CD14-positive monocyte (primary cell): ENCODE measurements at regions not wholly inside any gene's neighbourhood (a gene's known extent, or its start where the extent isn't known, plus 50 kb on each side); places are given as distances from the start of the nearest gene placed in this dataset.

Source experiments
- DNase-seq, 3 donors: peaks; one replicate each; pipeline ENCODE4 v3.0.0-alpha.2; 2011 to 2022
- H2AFZ ChIP-seq: 2 replicates; pipeline ENCODE4 v1.6.0; 2012; ENCODE audit warnings: mild to moderate bottlenecking, low read depth, low read length, inconsistent platforms; ENCODE audit not compliant: insufficient read depth, poor library complexity, severe bottlenecking
- H3K27ac ChIP-seq, 2 donors: 1 replicate in 1 of 2; 2 replicates in 1 of 2; pipeline ENCODE4 v1.5.1; 2012 to 2013; ENCODE audit warnings: low read length in 2 of 2, control low read depth in 1 of 2, inconsistent platforms in 1 of 2, low read depth in 1 of 2, mild to moderate bottlenecking in 1 of 2
- H3K27me3 ChIP-seq, 2 donors: one replicate each; pipeline versions ENCODE4 v1.6.0 to v1.6.1; 2011 to 2013; ENCODE audit warnings: low read length in 2 of 2; ENCODE audit not compliant: control insufficient read depth in 2 of 2, insufficient read depth in 2 of 2
- H3K36me3 ChIP-seq, 2 donors: replicated peaks in 1 of 2; 1 replicate in 1 of 2; 2 replicates in 1 of 2; pipeline versions ENCODE4 v1.5.1 to v1.6.1; 2012 to 2013; ENCODE audit warnings: low read length in 2 of 2, control low read depth in 1 of 2, inconsistent platforms in 1 of 2, mild to moderate bottlenecking in 1 of 2; ENCODE audit not compliant: insufficient read depth in 2 of 2, control insufficient read depth in 1 of 2
- H3K4me1 ChIP-seq, 2 donors: 1 replicate in 1 of 2; 2 replicates in 1 of 2; pipeline versions ENCODE4 v1.5.1 to v1.6.1; 2012 to 2013; ENCODE audit warnings: low read length in 2 of 2, control low read depth in 1 of 2, inconsistent platforms in 1 of 2, mild to moderate bottlenecking in 1 of 2, moderate library complexity in 1 of 2; ENCODE audit not compliant: insufficient read depth in 2 of 2, control insufficient read depth in 1 of 2
- H3K4me2 ChIP-seq: replicated peaks from 2 replicates; pipeline ENCODE3; 2012; ENCODE audit warnings: low read length, moderate library complexity, mild to moderate bottlenecking; ENCODE audit not compliant: poor library complexity, severe bottlenecking; ENCODE audit errors: extremely low read depth
- H3K4me3 ChIP-seq, 3 experiments: fragments of 200-600 bp in 1 of 3; sonication (generic) in 1 of 3; replicated peaks in 1 of 3; 1 replicate in 2 of 3; 2 replicates in 1 of 3; pipeline ENCODE4 v1.5.1; 2011 to 2013; ENCODE audit warnings: low read length in 3 of 3, mild to moderate bottlenecking in 3 of 3, control low read depth in 2 of 3, low read depth in 2 of 3, inconsistent platforms in 1 of 3, moderate library complexity in 1 of 3
- H3K79me2 ChIP-seq: 2 replicates; pipeline ENCODE4 v1.6.0; 2012; ENCODE audit warnings: mild to moderate bottlenecking, control low read depth, inconsistent platforms, low read length, moderate library complexity; ENCODE audit not compliant: insufficient read depth
- H3K9ac ChIP-seq: 2 replicates; pipeline ENCODE4 v1.6.0; 2017; ENCODE audit warnings: low read length, mild to moderate bottlenecking; ENCODE audit not compliant: insufficient read depth, poor library complexity, severe bottlenecking
- H3K9me3 ChIP-seq, 2 donors: replicated peaks in 1 of 2; 1 replicate in 1 of 2; 2 replicates in 1 of 2; pipeline versions ENCODE4 v1.5.1 to v1.6.1; 2012 to 2013; ENCODE audit warnings: low read length in 2 of 2, control low read depth in 1 of 2; ENCODE audit not compliant: control insufficient read depth in 1 of 2, insufficient read depth in 1 of 2
- H4K20me1 ChIP-seq: 2 replicates; pipeline ENCODE4 v1.6.0; 2012; ENCODE audit warnings: mild to moderate bottlenecking, low read length, control low read depth, moderate library complexity; ENCODE audit not compliant: insufficient read depth
- H3K27ac Mint-ChIP-seq, 7 donors: one replicate each; pipeline ENCODE4 v1.8.0; 2020; ENCODE audit warnings: mild to moderate bottlenecking in 7 of 7, mixed read lengths in 7 of 7, moderate library complexity in 6 of 7, inconsistent platforms in 2 of 7
- H3K27me3 Mint-ChIP-seq, 3 donors: one replicate each; pipeline ENCODE4 v1.8.0; 2021 to 2022; ENCODE audit warnings: low read depth in 3 of 3, mild to moderate bottlenecking in 3 of 3, mixed read lengths in 3 of 3, moderate library complexity in 3 of 3, inconsistent platforms in 1 of 3
- H3K36me3 Mint-ChIP-seq, 2 donors: one replicate each; pipeline ENCODE4 v1.8.0; 2020; ENCODE audit warnings: mixed read lengths in 2 of 2, inconsistent platforms in 1 of 2, mild to moderate bottlenecking in 1 of 2
- H3K4me1 Mint-ChIP-seq: one replicate; pipeline ENCODE4 v1.8.0; 2020; ENCODE audit warnings: mild to moderate bottlenecking, mixed read lengths
- H3K4me3 Mint-ChIP-seq, 2 donors: one replicate each; pipeline ENCODE4 v1.8.0; 2020; ENCODE audit warnings: mild to moderate bottlenecking in 2 of 2, mixed read lengths in 2 of 2, moderate library complexity in 1 of 2
- H3K9me3 Mint-ChIP-seq, 7 donors: one replicate each; pipeline ENCODE4 v1.8.0; 2020 to 2022; ENCODE audit warnings: mixed read lengths in 7 of 7, mild to moderate bottlenecking in 6 of 7, moderate library complexity in 6 of 7, inconsistent platforms in 2 of 7
- WGBS: methylation state at CpG from one replicate; pipeline ENCODE4 v1.1.5; 2013; ENCODE audit warnings: missing lambda C conversion rate; ENCODE audit not compliant: insufficient coverage; 5-methylcytosine and 5-hydroxymethylcytosine counted together
- intact Hi-C, 2 donors: fragments of 100-400 bp; cut with micrococcal nuclease; formaldehyde crosslinking; loops; one replicate each; pipeline versions ENCODE4 v1.15.0 to v1.15.1; 2023
- TF ChIP-seq, protein P1 (sequence below): fragments of 200-600 bp; IDR thresholded peaks from one replicate; pipeline ENCODE4 v1.8.0; 2022; ENCODE audit warnings: antibody characterized with exemption, mild to moderate bottlenecking

DNA sequence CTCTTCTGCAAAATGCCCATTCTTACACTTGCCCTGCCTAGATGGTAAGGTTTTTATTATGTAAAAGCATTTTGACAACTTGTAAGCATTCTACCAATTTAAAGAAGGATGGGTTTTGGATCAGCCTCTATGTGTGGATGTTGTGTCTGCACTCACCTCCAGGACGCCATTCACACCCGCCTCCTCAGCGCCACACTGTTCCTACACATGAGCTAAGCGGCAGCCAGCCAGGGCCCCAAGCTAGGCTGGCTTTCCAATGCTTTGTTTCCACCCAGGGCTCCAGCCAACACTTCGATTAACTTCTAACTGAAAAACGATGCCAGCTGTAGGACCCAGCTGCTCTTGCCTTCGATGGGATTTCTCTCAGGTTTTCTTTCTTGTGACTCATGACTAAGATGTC lies 73.3 kb upstream of the FZD7 start:
- Mint-ChIP-seq H3K4me3 (no peak overlapping the region), H3K27me3 (peaks cover 0 to 13% (median 2%) of the 10 kb centered on the region in 3 donors)
- H3K4me1 ChIP-seq, result no peaks in the 10 kb centered on the region

DNA sequence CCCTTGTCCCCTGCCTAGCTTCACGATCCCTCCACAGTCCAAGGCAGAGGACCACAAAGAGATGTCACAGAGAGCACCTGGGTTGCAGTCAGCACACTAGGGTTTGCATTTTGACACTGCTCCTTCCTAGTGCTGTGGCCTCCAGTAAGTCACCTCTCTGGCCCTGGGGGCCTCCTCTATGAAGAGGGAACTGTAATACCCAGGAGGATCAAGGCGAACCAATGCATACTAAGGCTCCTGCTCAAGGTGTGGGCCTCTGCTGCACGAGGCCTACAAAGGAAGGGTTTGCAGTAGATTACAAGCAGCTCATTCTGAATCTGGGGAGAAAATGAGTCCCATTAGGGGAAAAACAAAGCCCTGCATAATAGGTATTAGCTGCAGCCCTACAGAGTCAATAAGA lies 72.3 kb upstream of the FZD7 start:
- TF ChIP-seq, protein P1, sequence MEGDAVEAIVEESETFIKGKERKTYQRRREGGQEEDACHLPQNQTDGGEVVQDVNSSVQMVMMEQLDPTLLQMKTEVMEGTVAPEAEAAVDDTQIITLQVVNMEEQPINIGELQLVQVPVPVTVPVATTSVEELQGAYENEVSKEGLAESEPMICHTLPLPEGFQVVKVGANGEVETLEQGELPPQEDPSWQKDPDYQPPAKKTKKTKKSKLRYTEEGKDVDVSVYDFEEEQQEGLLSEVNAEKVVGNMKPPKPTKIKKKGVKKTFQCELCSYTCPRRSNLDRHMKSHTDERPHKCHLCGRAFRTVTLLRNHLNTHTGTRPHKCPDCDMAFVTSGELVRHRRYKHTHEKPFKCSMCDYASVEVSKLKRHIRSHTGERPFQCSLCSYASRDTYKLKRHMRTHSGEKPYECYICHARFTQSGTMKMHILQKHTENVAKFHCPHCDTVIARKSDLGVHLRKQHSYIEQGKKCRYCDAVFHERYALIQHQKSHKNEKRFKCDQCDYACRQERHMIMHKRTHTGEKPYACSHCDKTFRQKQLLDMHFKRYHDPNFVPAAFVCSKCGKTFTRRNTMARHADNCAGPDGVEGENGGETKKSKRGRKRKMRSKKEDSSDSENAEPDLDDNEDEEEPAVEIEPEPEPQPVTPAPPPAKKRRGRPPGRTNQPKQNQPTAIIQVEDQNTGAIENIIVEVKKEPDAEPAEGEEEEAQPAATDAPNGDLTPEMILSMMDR, result no peak
- DNase-seq, result no peak
- Histone ChIP-seq H3K4me3 (no peak overlapping the region), H3K4me1 (no peaks in the 10 kb centered on the region), H3K27ac (no peak overlapping the region), H2AFZ (no peak overlapping the region), H3K27me3 (no peaks in the 10 kb centered on the region), H3K9ac (no peak overlapping the region), H4K20me1 (no peaks in the 10 kb centered on the region), H3K79me2 (no peaks in the 10 kb centered on the region), H3K36me3 (no peaks in the 10 kb centered on the region), H3K4me2 (no peak overlapping the region), H3K9me3 (no peaks in the 10 kb centered on the region)
- intact Hi-C loops, result no loop called here
- Mint-ChIP-seq H3K27ac (no peak overlapping the region), H3K27me3 (peaks cover 0 to 10% (median 2%) of the 10 kb centered on the region in 3 donors), H3K4me1 (peaks cover 5% of the 10 kb centered on the region), H3K9me3 (peaks cover 0 to 4% (median 0%) of the 10 kb centered on the region in 7 donors), H3K4me3 (no peak overlapping the region), H3K36me3 (no peaks in the 10 kb centered on the region)
- WGBS, result 100% methylated on average over 2 of the region's 3 CpGs

More for the DNA sequence above, 73.3 kb upstream of the FZD7 start:
- Histone ChIP-seq H3K4me2 (no peak overlapping the region), H3K79me2 (no peaks in the 10 kb centered on the region), H3K27me3 (no peaks in the 10 kb centered on the region), H3K9me3 (no peaks in the 10 kb centered on the region), H3K9ac (no peak overlapping the region), H3K4me3 (no peak overlapping the region), H4K20me1 (no peaks in the 10 kb centered on the region), H3K27ac (no peak overlapping the region), H2AFZ (no peak overlapping the region), H3K36me3 (no peaks in the 10 kb centered on the region)
- TF ChIP-seq, protein P1, result no peak
- Mint-ChIP-seq H3K27ac (no peak overlapping the region), H3K4me1 (peaks cover 5% of the 10 kb centered on the region), H3K9me3 (peaks cover 0 to 2% (median 0%) of the 10 kb centered on the region in 7 donors), H3K36me3 (no peaks in the 10 kb centered on the region)
- 97% methylated on average over 7 of the region's 7 CpGs for WGBS
- intact Hi-C loops, result no loop called here
- no peak for DNase-seq
